LoVo (cell line): ENCODE measurements at regions not wholly inside any gene's neighbourhood (a gene's known extent, or its start where the extent isn't known, plus 50 kb on each side); places are given as distances from the start of the nearest gene placed in this dataset.
"Not testable (repeated sequence)": the region's sequence is repeated elsewhere in the genome, so short reads cannot be mapped to it uniquely, and the experiment has no call there.

ENCODE experiments used
- DNase-seq: peaks from one replicate; pipeline ENCODE4 v3.0.0-alpha.2; 2016; ENCODE audit warnings: low spot score

GRCh38 chr13:90246687-90247345 is 1100.7 kb upstream of the MIR17HG start:
- DNase-seq, result no peak

- DNase-seq, result no peak
Observed at GRCh38 chr13:90253806-90254205, 1093.7 kb upstream of the MIR17HG start.

DNA sequence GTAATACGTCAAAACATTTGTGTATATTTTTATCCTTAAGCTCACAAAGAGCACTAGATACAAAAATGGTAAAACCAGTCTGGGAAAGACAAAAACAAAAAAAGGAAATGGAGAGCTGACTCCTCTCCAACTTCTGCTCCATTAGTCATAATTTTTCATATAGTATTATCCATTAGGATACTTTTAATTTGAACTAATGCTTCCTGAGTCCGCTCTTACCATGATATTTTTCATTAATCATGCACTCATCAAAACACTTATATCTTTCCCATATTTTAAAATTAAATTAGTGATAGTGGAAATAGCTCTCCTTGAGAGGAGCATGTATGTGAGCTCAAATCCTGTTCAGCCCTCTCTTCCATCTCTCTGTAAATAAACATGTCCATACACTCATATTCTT is 1093.0 kb upstream of the MIR17HG start:
- no peak for DNase-seq

GRCh38 chr13:90256746-90257145 is 1090.7 kb upstream of the MIR17HG start:
- DNase-seq, result no peak

DNA sequence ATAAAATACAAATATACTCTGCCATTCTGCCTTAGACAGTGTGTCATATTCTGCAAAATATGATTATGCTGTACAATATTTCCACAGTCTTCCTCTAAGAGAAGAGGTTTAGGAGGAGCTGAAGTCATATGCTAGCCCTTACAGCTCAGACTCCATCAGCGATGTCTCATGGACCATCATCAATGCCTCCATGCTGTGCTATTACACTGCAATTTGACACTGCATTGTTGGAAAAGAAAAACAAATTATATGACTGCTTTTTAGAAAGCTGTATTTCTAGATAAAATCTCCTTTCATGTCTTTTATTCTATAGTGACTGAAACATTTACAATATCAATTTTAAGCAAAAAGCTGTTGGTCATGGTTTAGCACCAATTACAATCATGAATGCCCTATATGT is 1089.4 kb upstream of the MIR17HG start:
- DNase-seq, result no peak

- DNase-seq, result no peak
Observed at GRCh38 chr13:90261343-90261742, 1086.1 kb upstream of the MIR17HG start.

GRCh38 chr13:90270226-90270625 is 1077.3 kb upstream of the MIR17HG start:
- no peak for DNase-seq

- no peak for DNase-seq
Observed at GRCh38 chr13:90272356-90272755, 1075.1 kb upstream of the MIR17HG start.

DNA sequence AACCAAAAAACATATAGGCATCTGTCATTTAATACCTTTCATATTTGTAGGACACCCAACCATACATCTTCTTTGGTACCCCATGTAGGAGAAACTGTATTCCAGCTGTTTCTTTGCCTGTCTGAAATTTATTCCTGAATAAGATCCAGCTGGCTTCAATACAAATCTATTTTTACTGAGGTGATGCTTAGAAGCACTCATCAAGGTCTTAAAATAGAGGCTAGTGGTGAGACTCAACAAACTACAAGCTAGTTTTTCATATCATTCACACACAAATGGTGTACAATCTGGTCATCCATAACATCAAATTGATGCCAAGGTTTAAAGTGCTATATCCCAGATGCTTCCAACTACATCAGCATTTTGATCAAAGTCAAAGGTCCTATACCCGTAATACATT is 1071.3 kb upstream of the MIR17HG start:
- no peak for DNase-seq

GRCh38 chr13:90278231-90278630 is 1069.3 kb upstream of the MIR17HG start:
- not testable (repeated sequence) for DNase-seq

DNA sequence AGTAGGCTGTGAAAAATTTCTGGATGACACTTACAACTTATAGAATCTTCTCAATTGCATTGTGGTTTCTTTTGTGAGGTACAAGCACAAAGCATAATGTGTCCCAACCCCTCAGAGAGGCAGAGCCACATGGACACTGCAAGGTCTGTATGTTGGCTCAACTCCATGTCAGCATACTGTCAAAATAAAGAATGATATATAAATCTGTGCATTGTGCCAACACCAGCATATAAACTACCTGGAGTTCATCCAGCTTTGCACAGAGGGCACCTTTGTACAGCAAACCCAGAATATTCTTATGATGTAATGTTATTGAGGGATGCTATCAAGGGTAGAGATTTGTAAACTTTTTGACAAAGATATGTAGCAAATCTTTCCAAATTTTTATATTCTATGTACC is 1065.8 kb upstream of the MIR17HG start:
- DNase-seq, result no peak

DNA sequence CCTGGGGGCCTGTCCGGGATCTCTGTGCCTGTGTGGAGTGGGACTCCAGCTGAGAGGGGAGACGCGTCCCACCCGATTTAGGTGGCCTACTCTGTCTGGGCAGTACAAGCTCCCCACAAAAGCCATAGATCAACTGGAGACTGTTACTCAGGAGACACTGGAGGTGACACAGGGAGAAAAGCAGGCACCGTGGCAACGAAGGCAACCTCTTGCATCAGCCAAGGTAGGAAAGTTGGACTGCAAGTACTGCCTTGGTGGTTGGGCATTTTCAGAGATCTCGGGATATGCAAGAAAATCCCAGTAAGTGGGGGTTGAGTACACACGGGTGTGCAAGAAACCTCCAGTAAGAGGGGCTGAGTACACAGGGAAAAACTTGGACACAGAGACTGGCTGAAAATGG is 1060.0 kb upstream of the MIR17HG start:
- no peak for DNase-seq

- DNase-seq, result no peak
Observed at GRCh38 chr13:90293793-90294361, 1053.6 kb upstream of the MIR17HG start.

GRCh38 chr13:90299238-90299637 is 1048.2 kb upstream of the MIR17HG start:
- no peak for DNase-seq

DNA sequence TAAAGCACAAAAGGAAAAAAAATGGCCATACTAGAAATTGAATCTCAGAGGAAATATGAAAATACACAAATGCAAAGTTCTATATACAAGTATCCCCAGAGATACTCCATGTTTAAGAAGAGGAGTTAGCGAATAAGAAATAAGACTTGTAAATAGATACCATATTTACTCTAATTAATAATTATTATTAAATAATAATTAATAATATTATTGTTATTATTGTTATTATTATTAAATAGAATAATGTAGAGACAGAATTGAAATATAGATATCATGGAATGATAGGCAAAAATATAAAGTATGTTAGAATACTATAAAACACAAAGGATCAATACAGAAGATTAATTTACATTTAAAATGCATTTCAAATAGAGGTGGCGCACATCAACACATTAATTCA is 1047.5 kb upstream of the MIR17HG start:
- no peak for DNase-seq

GRCh38 chr13:90302107-90302506 is 1045.4 kb upstream of the MIR17HG start:
- DNase-seq, result no peak

- DNase-seq, result no peak
Observed at GRCh38 chr13:90305796-90306195, 1041.7 kb upstream of the MIR17HG start.

GRCh38 chr13:90307136-90307535 is 1040.4 kb upstream of the MIR17HG start:
- no peak for DNase-seq

DNA sequence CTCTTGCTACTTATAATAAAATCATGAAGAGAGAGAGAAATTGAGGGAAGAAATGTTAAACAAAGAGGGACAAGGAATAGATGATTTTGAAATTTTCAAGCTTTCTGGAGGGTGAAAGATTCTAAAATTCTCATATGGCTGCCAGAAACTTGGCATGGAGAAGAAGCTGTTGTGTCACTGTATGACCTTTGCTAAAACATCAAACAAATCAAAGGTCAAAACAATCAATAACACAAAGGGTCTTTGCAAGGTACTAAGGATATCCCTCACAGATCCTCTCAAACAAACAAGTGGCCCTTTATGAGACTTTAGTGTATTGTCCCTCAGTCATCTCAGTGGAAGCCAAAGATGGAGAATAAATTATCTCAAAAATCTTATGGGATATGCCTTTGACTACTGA is 1039.2 kb upstream of the MIR17HG start:
- DNase-seq, result no peak

DNA sequence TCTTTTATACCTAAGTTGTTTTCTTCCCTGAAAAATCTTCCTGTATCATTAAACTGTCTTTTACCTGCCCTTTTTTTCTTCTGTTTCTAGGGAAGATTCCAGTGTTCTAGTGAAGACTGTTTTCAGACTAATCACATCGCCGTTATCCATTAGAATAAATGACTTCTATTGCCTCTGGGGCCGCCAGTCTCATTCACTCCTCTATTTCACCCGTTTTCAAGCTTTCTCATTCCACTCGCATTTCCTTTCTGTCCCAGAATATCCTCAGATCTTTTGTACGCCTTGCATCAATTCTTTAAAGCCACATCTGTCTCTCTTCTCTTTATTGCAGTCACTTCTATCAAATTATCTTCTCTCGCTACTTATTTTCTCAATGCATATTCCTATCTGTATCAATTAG is 1035.6 kb upstream of the MIR17HG start:
- DNase-seq, result no peak

DNA sequence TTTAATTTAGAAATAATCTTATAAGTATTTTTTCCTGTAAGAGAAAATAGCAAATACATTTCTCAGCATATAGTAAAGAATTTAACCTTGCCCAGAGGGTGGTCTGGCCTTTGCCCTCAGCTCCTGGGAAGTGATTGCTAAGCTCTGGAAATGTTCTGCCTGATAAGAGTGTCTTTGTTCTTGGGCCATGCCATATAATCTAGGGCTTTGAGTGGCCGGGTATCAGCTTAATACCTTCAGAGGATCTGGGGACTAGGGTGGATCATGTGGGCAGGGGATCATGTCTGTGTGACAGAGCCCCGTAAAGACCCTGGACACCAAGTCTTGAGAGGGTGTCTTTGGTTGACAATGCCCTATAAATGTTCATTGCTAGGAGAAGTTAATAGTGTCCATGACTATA is 1032.4 kb upstream of the MIR17HG start:
- DNase-seq, result no peak

DNA sequence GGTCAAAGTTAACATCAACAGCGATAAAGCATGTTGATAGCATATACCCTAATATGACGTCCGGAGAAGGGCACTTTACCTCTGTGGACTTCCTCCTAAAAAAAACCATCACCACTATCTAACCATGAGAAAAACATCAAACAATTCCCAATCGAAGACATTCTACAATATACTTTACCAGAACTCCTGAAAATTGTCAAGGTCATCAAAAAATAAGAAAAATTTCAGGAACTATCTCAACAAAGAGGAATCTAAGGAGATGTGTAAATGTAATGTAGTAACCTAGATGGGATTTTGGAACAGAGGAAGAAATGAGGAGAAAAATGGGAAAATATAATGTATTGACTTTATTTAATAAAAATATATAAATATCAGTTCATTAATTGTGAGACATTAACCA is 1026.8 kb upstream of the MIR17HG start:
- no peak for DNase-seq

DNA sequence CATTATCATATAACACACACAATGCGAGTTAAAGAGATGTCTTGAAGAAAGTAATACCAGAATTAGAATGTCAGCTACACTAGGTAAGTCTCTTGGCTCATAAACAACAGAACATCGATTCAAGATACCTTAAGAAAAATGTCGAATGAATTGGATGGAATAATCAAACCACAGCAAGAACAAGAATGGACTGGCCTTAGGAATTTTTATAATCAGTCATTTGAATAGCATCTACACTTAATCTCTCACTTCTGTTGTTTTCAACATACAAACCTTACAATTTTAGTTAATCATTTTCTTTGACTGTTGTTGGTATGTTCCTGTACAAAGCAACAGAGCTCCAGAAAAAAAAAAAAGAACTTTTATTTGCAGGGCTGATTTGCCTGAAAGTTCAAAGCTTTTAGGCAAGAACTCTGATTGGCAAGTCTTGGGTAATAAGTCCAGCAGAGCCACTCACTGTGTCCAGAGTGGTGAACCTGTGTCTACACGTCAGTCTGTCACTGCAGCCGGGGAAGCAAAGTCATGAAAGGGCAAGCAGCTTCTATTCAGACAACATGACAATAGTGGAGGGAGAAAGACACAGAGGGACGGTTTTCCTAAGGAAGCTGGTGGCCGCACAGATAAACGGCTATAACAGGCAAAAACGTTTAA is 1026.1 kb upstream of the MIR17HG start:
- no peak for DNase-seq

DNA sequence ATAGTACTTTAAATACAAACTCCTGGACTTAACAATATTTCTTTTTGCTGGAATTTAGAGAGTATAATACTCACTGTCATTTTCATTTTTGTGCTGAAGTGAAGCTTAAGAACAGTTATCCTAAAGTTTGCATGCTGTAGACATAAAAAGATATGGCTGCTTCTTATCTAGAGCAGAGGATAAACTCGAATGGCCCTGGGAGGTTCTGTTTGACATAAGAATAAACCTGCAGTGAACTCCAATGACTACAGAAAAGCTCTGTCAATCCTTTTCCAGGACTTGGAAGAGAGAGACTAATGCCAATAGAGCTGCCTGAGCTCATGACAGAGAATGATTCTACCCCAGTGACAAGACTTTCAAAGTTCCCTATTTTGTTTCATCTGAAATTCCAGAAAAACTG is 1017.8 kb upstream of the MIR17HG start:
- no peak for DNase-seq
